OCI-LY3 (cell line): ENCODE measurements at regions not wholly inside any gene's neighbourhood (a gene's known extent, or its start where the extent isn't known, plus 50 kb on each side); places are given as distances from the start of the nearest gene placed in this dataset.

Experiments
- EZH2phosphoT487 ChIP-seq: fragments of 200-600 bp; shearing (Covaris generic); IDR thresholded peaks from 2 replicates; pipeline ENCODE4 v1.6.1; 2018; ENCODE audit warnings: antibody characterized with exemption, mixed run types, low read depth
- TF ChIP-seq, protein P1 (sequence below): fragments of 200-600, 300-600 bp; sonication (generic); IDR thresholded peaks from 2 replicates; pipeline ENCODE4 v1.5.1; 2014; ENCODE audit warnings: antibody characterized with exemption, low read length, low read depth

DNA sequence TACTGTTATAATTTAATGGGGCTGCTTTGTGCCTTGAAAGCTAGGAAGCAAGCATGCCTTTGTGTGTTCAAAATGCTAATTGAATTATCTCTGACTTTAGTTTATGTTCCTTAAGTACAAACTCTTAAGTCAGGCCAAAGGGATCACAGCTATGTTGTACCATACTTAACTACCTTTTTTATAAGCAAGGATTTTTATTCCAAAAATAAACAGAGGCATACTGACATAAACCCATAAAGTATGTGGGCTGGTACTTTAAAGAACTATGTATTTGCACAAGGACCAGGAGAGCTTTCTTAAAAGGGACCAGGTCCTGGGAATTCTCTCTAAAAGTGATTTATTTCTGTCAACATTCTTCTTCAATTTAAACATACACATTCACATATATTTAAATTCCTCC, 57.8 kb upstream of the HCCS start:
- TF ChIP-seq, protein P1, sequence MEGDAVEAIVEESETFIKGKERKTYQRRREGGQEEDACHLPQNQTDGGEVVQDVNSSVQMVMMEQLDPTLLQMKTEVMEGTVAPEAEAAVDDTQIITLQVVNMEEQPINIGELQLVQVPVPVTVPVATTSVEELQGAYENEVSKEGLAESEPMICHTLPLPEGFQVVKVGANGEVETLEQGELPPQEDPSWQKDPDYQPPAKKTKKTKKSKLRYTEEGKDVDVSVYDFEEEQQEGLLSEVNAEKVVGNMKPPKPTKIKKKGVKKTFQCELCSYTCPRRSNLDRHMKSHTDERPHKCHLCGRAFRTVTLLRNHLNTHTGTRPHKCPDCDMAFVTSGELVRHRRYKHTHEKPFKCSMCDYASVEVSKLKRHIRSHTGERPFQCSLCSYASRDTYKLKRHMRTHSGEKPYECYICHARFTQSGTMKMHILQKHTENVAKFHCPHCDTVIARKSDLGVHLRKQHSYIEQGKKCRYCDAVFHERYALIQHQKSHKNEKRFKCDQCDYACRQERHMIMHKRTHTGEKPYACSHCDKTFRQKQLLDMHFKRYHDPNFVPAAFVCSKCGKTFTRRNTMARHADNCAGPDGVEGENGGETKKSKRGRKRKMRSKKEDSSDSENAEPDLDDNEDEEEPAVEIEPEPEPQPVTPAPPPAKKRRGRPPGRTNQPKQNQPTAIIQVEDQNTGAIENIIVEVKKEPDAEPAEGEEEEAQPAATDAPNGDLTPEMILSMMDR: no peak
- no peak for TF ChIP-seq EZH2phosphoT487
